Mesothelial cell of epicardium (in vitro differentiated cells): ENCODE measurements at regions not wholly inside any gene's neighbourhood (a gene's known extent, or its start where the extent isn't known, plus 50 kb on each side); places are given as distances from the start of the nearest gene placed in this dataset.

ENCODE experiments used
- DNase-seq, 2 experiments: peaks; one replicate each; pipeline ENCODE4 v3.0.0; 2021; ENCODE audit warnings: low spot score in 2 of 2; ENCODE audit not compliant: unreplicated experiment in 2 of 2
- H3K27ac Mint-ChIP-seq: 2 replicates; pipeline ENCODE4 v1.8.0; 2021; ENCODE audit warnings: mixed read lengths
- H3K27me3 Mint-ChIP-seq: 2 replicates; pipeline ENCODE4 v1.8.0; 2021; ENCODE audit warnings: low read depth, mixed read lengths
- H3K36me3 Mint-ChIP-seq: 2 replicates; pipeline ENCODE4 v1.8.0; 2021; ENCODE audit warnings: mixed read lengths
- H3K4me1 Mint-ChIP-seq: 2 replicates; pipeline ENCODE4 v1.8.0; 2021; ENCODE audit warnings: mixed read lengths
- H3K4me3 Mint-ChIP-seq: 2 replicates; pipeline ENCODE4 v1.8.0; 2021; ENCODE audit warnings: mild to moderate bottlenecking, moderate library complexity, mixed read lengths
- H3K9me3 Mint-ChIP-seq: 2 replicates; pipeline ENCODE4 v1.8.0; 2021; ENCODE audit warnings: mixed read lengths
- CTCF ChIP-seq: fragments of 200-600 bp; sonication (generic); IDR thresholded peaks from one replicate; pipeline ENCODE4 v1.5.0; 2021; ENCODE audit warnings: antibody characterized with exemption; ENCODE audit not compliant: unreplicated experiment

- Mint-ChIP-seq H3K36me3 (no peaks in the 10 kb centered on the region), H3K9me3 (no peaks in the 10 kb centered on the region), H3K27ac (no peak overlapping the region), H3K4me3 (no peak overlapping the region), H3K27me3 (peaks cover 4% of the 10 kb centered on the region), H3K4me1 (peaks cover 17% of the 10 kb centered on the region)
- no peak for TF ChIP-seq CTCF
- no peak for DNase-seq
Measured at GRCh38 chr3:155010416-155010815, 69.7 kb upstream of the MME start.

- Mint-ChIP-seq H3K9me3 (peaks cover 2% of the 10 kb centered on the region), H3K27me3 (peaks cover 4% of the 10 kb centered on the region), H3K36me3 (no peaks in the 10 kb centered on the region), H3K27ac (no peak overlapping the region), H3K4me3 (no peak overlapping the region), H3K4me1 (peaks cover 17% of the 10 kb centered on the region)
- no peak for DNase-seq
- no peak for TF ChIP-seq CTCF
Measured at GRCh38 chr3:155009217-155009616, 70.9 kb upstream of the MME start.

- H3K4me3 Mint-ChIP-seq: no peak overlapping the region
- no peak for TF ChIP-seq CTCF
- peaks cover 1% of the 10 kb centered on the region for H3K36me3 Mint-ChIP-seq
- DNase-seq: no peak
- H3K9me3 Mint-ChIP-seq: peaks cover 6% of the 10 kb centered on the region
- peaks cover 17% of the 10 kb centered on the region for H3K4me1 Mint-ChIP-seq
- H3K27me3 Mint-ChIP-seq: no peaks in the 10 kb centered on the region
- H3K27ac Mint-ChIP-seq: no peak overlapping the region
Measured at GRCh38 chr3:155007729-155008128, 72.4 kb upstream of the MME start.

GRCh38 chr3:155001289-155002010 lies 78.7 kb upstream of the MME start:
- H3K4me1 Mint-ChIP-seq: peaks cover 4% of the 10 kb centered on the region
- peaks cover 6% of the 10 kb centered on the region for H3K9me3 Mint-ChIP-seq
- no peak overlapping the region for H3K27ac Mint-ChIP-seq
- H3K4me3 Mint-ChIP-seq: no peak overlapping the region
- no peak for TF ChIP-seq CTCF
- no peaks in the 10 kb centered on the region for H3K27me3 Mint-ChIP-seq
- no peak for DNase-seq
- peaks cover 1% of the 10 kb centered on the region for H3K36me3 Mint-ChIP-seq

GRCh38 chr3:154992655-154993054 lies 87.5 kb upstream of the MME start:
- H3K4me1 Mint-ChIP-seq: peaks cover 9% of the 10 kb centered on the region
- peaks cover 19% of the 10 kb centered on the region for H3K9me3 Mint-ChIP-seq
- H3K36me3 Mint-ChIP-seq: no peaks in the 10 kb centered on the region
- no peak overlapping the region for H3K27ac Mint-ChIP-seq
- no peaks in the 10 kb centered on the region for H3K27me3 Mint-ChIP-seq
- no peak for TF ChIP-seq CTCF
- no peak for DNase-seq
- H3K4me3 Mint-ChIP-seq: no peak overlapping the region
